ENCODE measurements at regions not wholly inside any gene's neighbourhood (a gene's known extent, or its start where the extent isn't known, plus 50 kb on each side); places are given as distances from the start of the nearest gene placed in this dataset.

- CTCF ChIA-PET, result interaction anchor here (1.0 to 1.1 kb wide), 2 partner anchors 10 to 22 kb away, joined by 3 read pairs; no protein-coding TSS in a partner anchor
- POLR2A ChIA-PET, result no interaction called here
- DNase-seq (ENCODE audit: extremely low spot score), result no peak
- TF ChIP-seq, protein P1, sequence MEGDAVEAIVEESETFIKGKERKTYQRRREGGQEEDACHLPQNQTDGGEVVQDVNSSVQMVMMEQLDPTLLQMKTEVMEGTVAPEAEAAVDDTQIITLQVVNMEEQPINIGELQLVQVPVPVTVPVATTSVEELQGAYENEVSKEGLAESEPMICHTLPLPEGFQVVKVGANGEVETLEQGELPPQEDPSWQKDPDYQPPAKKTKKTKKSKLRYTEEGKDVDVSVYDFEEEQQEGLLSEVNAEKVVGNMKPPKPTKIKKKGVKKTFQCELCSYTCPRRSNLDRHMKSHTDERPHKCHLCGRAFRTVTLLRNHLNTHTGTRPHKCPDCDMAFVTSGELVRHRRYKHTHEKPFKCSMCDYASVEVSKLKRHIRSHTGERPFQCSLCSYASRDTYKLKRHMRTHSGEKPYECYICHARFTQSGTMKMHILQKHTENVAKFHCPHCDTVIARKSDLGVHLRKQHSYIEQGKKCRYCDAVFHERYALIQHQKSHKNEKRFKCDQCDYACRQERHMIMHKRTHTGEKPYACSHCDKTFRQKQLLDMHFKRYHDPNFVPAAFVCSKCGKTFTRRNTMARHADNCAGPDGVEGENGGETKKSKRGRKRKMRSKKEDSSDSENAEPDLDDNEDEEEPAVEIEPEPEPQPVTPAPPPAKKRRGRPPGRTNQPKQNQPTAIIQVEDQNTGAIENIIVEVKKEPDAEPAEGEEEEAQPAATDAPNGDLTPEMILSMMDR (IDR thresholded peaks at IDR 0.05; ENCODE audit: control extremely low read depth, extremely low read depth, low read depth, missing control alignments), result no peak
These were observed 135.3 kb upstream of the HS3ST1 start for GRCh38 chr4:11564021-11564420.

DNA sequence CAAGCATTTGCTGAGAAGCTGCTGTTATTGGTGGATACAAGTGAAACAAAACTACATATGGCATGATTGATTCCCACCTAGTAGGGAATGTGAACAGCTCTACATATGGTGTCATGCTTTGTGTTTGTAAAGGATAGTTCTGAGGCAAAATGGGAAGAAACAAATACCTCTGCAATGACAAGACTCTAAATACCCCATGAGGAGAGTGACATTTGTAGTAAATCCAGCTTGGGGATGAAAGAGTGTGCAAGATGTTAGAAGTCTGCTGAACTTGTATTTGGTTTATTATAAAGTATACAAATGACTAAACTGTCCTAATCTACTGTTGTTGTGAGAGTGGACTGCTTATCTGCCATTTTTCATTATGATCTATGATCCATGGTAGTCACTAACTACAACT, 120.8 kb upstream of the HS3ST1 start:
- TF ChIP-seq, protein P1 (IDR thresholded peaks at IDR 0.05; ENCODE audit: control extremely low read depth, extremely low read depth, low read depth, missing control alignments), result no peak
- ChIA-PET CTCF (no interaction called here), POLR2A (no interaction called here)
- no peak for DNase-seq (ENCODE audit: extremely low spot score)

GRCh38 chr4:11548597-11549082, 119.9 kb upstream of the HS3ST1 start:
- ChIA-PET CTCF (no interaction called here), POLR2A (no interaction called here)

DNA sequence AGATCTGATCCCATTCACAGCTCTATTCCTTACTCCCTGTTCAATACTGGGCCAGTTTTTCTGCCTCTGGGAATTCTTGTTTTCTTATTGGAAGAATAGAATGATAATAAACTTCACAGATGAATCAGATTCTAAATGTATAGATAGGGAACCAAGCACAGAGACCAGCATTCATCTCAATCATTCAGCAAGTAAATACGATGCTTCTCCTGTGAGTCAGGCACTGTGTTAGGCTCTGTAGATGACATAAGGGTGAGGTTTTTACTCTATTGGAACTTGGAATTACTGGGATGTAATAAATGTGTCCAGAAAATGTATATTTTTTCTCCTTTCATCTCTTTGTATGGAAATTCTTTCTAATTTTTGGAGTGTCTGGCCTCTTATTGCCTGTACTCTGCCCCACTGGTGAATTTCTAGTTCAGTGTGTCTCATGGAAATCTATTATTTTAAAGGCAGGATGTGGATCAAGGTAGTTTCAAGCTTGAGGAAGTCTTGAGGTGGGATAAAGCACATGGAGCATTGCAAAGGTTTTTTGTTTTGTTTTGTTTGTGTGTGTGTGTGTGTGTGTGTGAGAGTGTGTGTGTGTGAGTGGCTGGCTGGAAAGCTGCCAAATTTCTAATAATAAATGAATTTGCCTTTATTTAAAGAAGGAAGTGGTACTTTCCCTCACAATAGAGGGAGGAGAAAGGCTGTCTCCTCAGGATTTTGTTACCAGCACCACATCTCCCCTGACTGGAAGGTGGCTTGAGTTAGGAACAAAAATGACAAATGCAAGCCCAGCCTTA, 117.9 kb upstream of the HS3ST1 start:
- TF ChIP-seq, protein P1 (IDR thresholded peaks at IDR 0.05; ENCODE audit: control extremely low read depth, extremely low read depth, low read depth, missing control alignments), result no peak
- POLR2A ChIA-PET, result no interaction called here
- no peak for DNase-seq (ENCODE audit: extremely low spot score)
- CTCF ChIA-PET, result no interaction called here

More at GRCh38 chr4:11548597-11549082, 119.9 kb upstream of the HS3ST1 start:
- TF ChIP-seq, protein P1 (IDR thresholded peaks at IDR 0.05; ENCODE audit: control extremely low read depth, extremely low read depth, low read depth, missing control alignments), result no peak
- DNase-seq (ENCODE audit: extremely low spot score), result no peak

- CTCF ChIA-PET, result no interaction called here
- DNase-seq (ENCODE audit: extremely low spot score), result no peak
- POLR2A ChIA-PET, result no interaction called here
- TF ChIP-seq, protein P1 (IDR thresholded peaks at IDR 0.05; ENCODE audit: control extremely low read depth, extremely low read depth, low read depth, missing control alignments), result no peak
These were observed 117.0 kb upstream of the HS3ST1 start for GRCh38 chr4:11545651-11546050.

DNA sequence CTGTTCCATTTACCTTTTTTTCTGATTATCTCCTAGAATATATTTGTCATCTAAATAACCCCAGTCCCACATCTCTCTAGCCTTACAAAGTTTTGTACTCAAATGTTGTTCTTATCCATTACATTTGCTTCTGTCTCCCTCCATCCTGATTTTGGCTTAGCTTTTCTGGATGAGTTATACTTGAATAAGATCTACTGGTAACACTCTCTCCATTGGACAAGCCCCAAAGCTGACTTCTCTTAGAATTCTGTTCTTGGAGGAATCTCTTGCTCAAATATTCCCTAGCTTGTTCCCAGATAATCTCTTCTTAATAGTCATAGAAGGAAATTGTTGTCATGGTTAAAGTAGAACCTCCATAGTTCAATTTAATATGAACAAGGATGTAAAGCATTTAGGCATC, 115.5 kb upstream of the HS3ST1 start:
- ChIA-PET POLR2A (no interaction called here), CTCF (no interaction called here)
- no peak for DNase-seq (ENCODE audit: extremely low spot score)
- TF ChIP-seq, protein P1 (IDR thresholded peaks at IDR 0.05; ENCODE audit: control extremely low read depth, extremely low read depth, low read depth, missing control alignments), result no peak
